ENCODE measurements at regions not wholly inside any gene's neighbourhood (a gene's known extent, or its start where the extent isn't known, plus 50 kb on each side); places are given as distances from the start of the nearest gene placed in this dataset.

- no peak overlapping the region for H3K4me3 ChIP-seq (ENCODE audit: insufficient read depth, low read depth, low read length)
- no peaks in the 10 kb centered on the region for H3K36me3 ChIP-seq (ENCODE audit: insufficient read depth, low read length)
- H3K4me2 ChIP-seq (ENCODE audit: low read length) = no peak overlapping the region
- Mint-ChIP-seq H3K36me3 (ENCODE audit: low read depth, unreplicated experiment) (peaks cover 2% of the 10 kb centered on the region), H3K4me3 (ENCODE audit: unreplicated experiment) (no peak overlapping the region), H3K27ac (ENCODE audit: unreplicated experiment) (no peak overlapping the region), H3K9me3 (ENCODE audit: unreplicated experiment) (no peaks in the 10 kb centered on the region), H3K27me3 (ENCODE audit: low read depth, unreplicated experiment) (no peaks in the 10 kb centered on the region), H3K4me1 (ENCODE audit: low read depth, unreplicated experiment) (peaks cover 19% of the 10 kb centered on the region)
- TF ChIP-seq EZH2 (IDR thresholded peaks at IDR 0.05; ENCODE audit: insufficient read depth, low read length) (no peak), CTCF (IDR thresholded peaks at IDR 0.05; ENCODE audit: insufficient read depth, low read depth, low read length) (no peak)
- H3K9ac ChIP-seq (ENCODE audit: low read length) = no peak overlapping the region
- H4K20me1 ChIP-seq (ENCODE audit: insufficient read depth, low read length) = no peaks in the 10 kb centered on the region
- FAIRE-seq = no peak
- no peak for DNase-seq (ENCODE audit: low read depth)
- H3K79me2 ChIP-seq (ENCODE audit: insufficient read depth, low read length) = no peaks in the 10 kb centered on the region
- H3K4me1 ChIP-seq (ENCODE audit: insufficient read depth, low read length) = peaks cover 22% of the 10 kb centered on the region
- no peaks in the 10 kb centered on the region for H3K9me3 ChIP-seq (ENCODE audit: insufficient read depth, low read depth, low read length)
- H3K27me3 ChIP-seq (ENCODE audit: insufficient read depth, low read length) = no peaks in the 10 kb centered on the region
- no peak overlapping the region for H3K27ac ChIP-seq (ENCODE audit: low read depth, low read length)
- H2AFZ ChIP-seq (ENCODE audit: low read depth, low read length) = no peak overlapping the region
Observed at GRCh38 chr12:4826909-4827308, 82.8 kb upstream of the KCNA1 start.

- Histone ChIP-seq H3K4me3 (ENCODE audit: insufficient read depth, low read depth, low read length) (no peak overlapping the region), H3K9ac (ENCODE audit: low read length) (no peak overlapping the region), H3K27me3 (ENCODE audit: insufficient read depth, low read length) (no peaks in the 10 kb centered on the region), H3K4me1 (ENCODE audit: insufficient read depth, low read length) (peaks cover 22% of the 10 kb centered on the region), H3K27ac (ENCODE audit: low read depth, low read length) (no peak overlapping the region), H3K36me3 (ENCODE audit: insufficient read depth, low read length) (no peaks in the 10 kb centered on the region), H3K4me2 (ENCODE audit: low read length) (no peak overlapping the region), H4K20me1 (ENCODE audit: insufficient read depth, low read length) (no peaks in the 10 kb centered on the region), H3K79me2 (ENCODE audit: insufficient read depth, low read length) (no peaks in the 10 kb centered on the region), H3K9me3 (ENCODE audit: insufficient read depth, low read depth, low read length) (peaks cover 1% of the 10 kb centered on the region), H2AFZ (ENCODE audit: low read depth, low read length) (no peak overlapping the region)
- H3K4me1 Mint-ChIP-seq (ENCODE audit: low read depth, unreplicated experiment) = peaks cover 17% of the 10 kb centered on the region
- TF ChIP-seq CTCF (IDR thresholded peaks at IDR 0.05; ENCODE audit: insufficient read depth, low read depth, low read length) = no peak
- TF ChIP-seq EZH2 (IDR thresholded peaks at IDR 0.05; ENCODE audit: insufficient read depth, low read length) = no peak
- H3K27ac Mint-ChIP-seq (ENCODE audit: unreplicated experiment) = no peak overlapping the region
- H3K36me3 Mint-ChIP-seq (ENCODE audit: low read depth, unreplicated experiment) = no peaks in the 10 kb centered on the region
- no peaks in the 10 kb centered on the region for H3K27me3 Mint-ChIP-seq (ENCODE audit: low read depth, unreplicated experiment)
- H3K9me3 Mint-ChIP-seq (ENCODE audit: unreplicated experiment) = no peaks in the 10 kb centered on the region
- no peak overlapping the region for H3K4me3 Mint-ChIP-seq (ENCODE audit: unreplicated experiment)
- no peak for FAIRE-seq
- DNase-seq (ENCODE audit: low read depth) = no peak
Observed at GRCh38 chr12:4828176-4828575, 81.5 kb upstream of the KCNA1 start.

GRCh38 chr12:4829161-4829792 is 80.4 kb upstream of the KCNA1 start:
- Mint-ChIP-seq H3K27ac (ENCODE audit: unreplicated experiment) (no peak overlapping the region), H3K36me3 (ENCODE audit: low read depth, unreplicated experiment) (no peaks in the 10 kb centered on the region), H3K27me3 (ENCODE audit: low read depth, unreplicated experiment) (no peaks in the 10 kb centered on the region), H3K4me1 (ENCODE audit: low read depth, unreplicated experiment) (peaks cover 10% of the 10 kb centered on the region), H3K4me3 (ENCODE audit: unreplicated experiment) (no peak overlapping the region), H3K9me3 (ENCODE audit: unreplicated experiment) (no peaks in the 10 kb centered on the region)
- DNase-seq (ENCODE audit: low read depth) (no peak), FAIRE-seq (no peak)
- H3K9me3 ChIP-seq (ENCODE audit: insufficient read depth, low read depth, low read length) = peaks cover 5% of the 10 kb centered on the region
- no peak overlapping the region for H3K4me2 ChIP-seq (ENCODE audit: low read length)
- no peak overlapping the region for H2AFZ ChIP-seq (ENCODE audit: low read depth, low read length)
- H3K79me2 ChIP-seq (ENCODE audit: insufficient read depth, low read length) = no peaks in the 10 kb centered on the region
- no peak for TF ChIP-seq EZH2 (IDR thresholded peaks at IDR 0.05; ENCODE audit: insufficient read depth, low read length)
- no peak for TF ChIP-seq CTCF (IDR thresholded peaks at IDR 0.05; ENCODE audit: insufficient read depth, low read depth, low read length)
- no peaks in the 10 kb centered on the region for H3K27me3 ChIP-seq (ENCODE audit: insufficient read depth, low read length)
- H3K4me1 ChIP-seq (ENCODE audit: insufficient read depth, low read length) = peaks cover 15% of the 10 kb centered on the region
- no peak overlapping the region for H3K27ac ChIP-seq (ENCODE audit: low read depth, low read length)
- no peaks in the 10 kb centered on the region for H4K20me1 ChIP-seq (ENCODE audit: insufficient read depth, low read length)
- H3K4me3 ChIP-seq (ENCODE audit: insufficient read depth, low read depth, low read length) = no peak overlapping the region
- H3K36me3 ChIP-seq (ENCODE audit: insufficient read depth, low read length) = no peaks in the 10 kb centered on the region
- no peak overlapping the region for H3K9ac ChIP-seq (ENCODE audit: low read length)

Measured in astrocyte (in vitro differentiated cells and primary cell).